Hematopoietic multipotent progenitor cell treated with erythropoietin and hydrocortisone succinate and interleukin-3 and kit ligand, for 6 days (in vitro differentiated cells): ENCODE measurements at regions not wholly inside any gene's neighbourhood (a gene's known extent, or its start where the extent isn't known, plus 50 kb on each side); places are given as distances from the start of the nearest gene placed in this dataset.

ENCODE experiments used
- DNase-seq: peaks from one replicate; pipeline ENCODE4 v3.0.0-alpha.2; 2015

GRCh38 chr2:94939349-94939748 lies 68.1 kb downstream of the TEKT4 start:
- no peak for DNase-seq

- no peak for DNase-seq
These were observed 76.1 kb downstream of the TEKT4 start for GRCh38 chr2:94947097-94948016.

- no peak for DNase-seq
These were observed 69.8 kb upstream of the MAL start for GRCh38 chr2:94955702-94956101.

GRCh38 chr2:94956797-94957391 lies 68.6 kb upstream of the MAL start:
- DNase-seq = peak; percentile 65

GRCh38 chr2:94958245-94958644 lies 67.3 kb upstream of the MAL start:
- no peak for DNase-seq

- DNase-seq = no peak
These were observed 65.2 kb upstream of the MAL start for GRCh38 chr2:94960266-94960665.

GRCh38 chr2:94960751-94961150 lies 64.8 kb upstream of the MAL start:
- DNase-seq = peak; percentile 1

- DNase-seq = no peak
These were observed 61.3 kb upstream of the MAL start for GRCh38 chr2:94964193-94964592.

GRCh38 chr2:94966689-94967088 lies 58.8 kb upstream of the MAL start:
- no peak for DNase-seq

GRCh38 chr2:94970353-94970752 lies 55.2 kb upstream of the MAL start:
- no peak for DNase-seq
